K562 (cell line): ENCODE measurements at regions not wholly inside any gene's neighbourhood (a gene's known extent, or its start where the extent isn't known, plus 50 kb on each side); places are given as distances from the start of the nearest gene placed in this dataset.

Source experiments
- ATAC-seq: fragments of 200-7000 bp; cut with Tn5 transposase; 3 replicates; pipeline ENCODE4 v1.9.1; 2020; ENCODE audit warnings: moderate library complexity
- BruUV-seq: library from RNA; stranded (reverse); fragments of 400-500 nt; replicated peaks from 2 replicates; lab custom pipeline; 2021; lab: Mats Ljungman, UMichigan
- CTCF ChIA-PET: fragments of 300-600 bp; formaldehyde crosslinking; extraction: SDS; loops from one replicate; lab custom pipeline; 2021; ENCODE audit warnings: low intra/inter-chr PET ratio; lab: Yijun Ruan, JAX
- POLR2A ChIA-PET: fragments of 300-600, 350-650 bp; sonication (Branson Sonifier 250); formaldehyde crosslinking; extraction: SDS; loops from one replicate; lab custom pipeline; 2021; ENCODE audit warnings: antibody characterized with exemption, inconsistent platforms; lab: Yijun Ruan, JAX
- DNase-seq, 4 experiments: peaks; one replicate each; pipeline versions ENCODE4 v3.0.0 to v3.0.0-alpha.2; 2011 to 2018; ENCODE audit warnings: low spot score in 3 of 4, mixed read lengths in 3 of 4; ENCODE audit errors: extremely low read depth in 1 of 4
- FAIRE-seq: peaks from 2 replicates; lab custom pipeline; 2011; peaks lifted over from hg19 to GRCh38; lab: Jason Lieb, UNC
- H2AFZ ChIP-seq: 2 replicates; pipeline ENCODE4 v1.6.0; 2011; ENCODE audit warnings: low read depth, low read length, control low read depth, inconsistent platforms
- H3K27ac ChIP-seq: fragments of 200-600 bp; 3 replicates; pipeline ENCODE4 v1.8.0; 2011; ENCODE audit warnings: low read depth, mild to moderate bottlenecking, control low read depth, inconsistent platforms, low read length, moderate library complexity, mixed read lengths; ENCODE audit errors: extremely low read depth
- H3K27me3 ChIP-seq, 2 experiments: fragments of 300-600 bp in 1 of 2; 2 replicates in 1 of 2; 3 replicates in 1 of 2; pipeline versions ENCODE4 v1.6.0 to v1.8.0; 2011; ENCODE audit warnings: inconsistent platforms in 2 of 2, low read length in 2 of 2, mild to moderate bottlenecking in 1 of 2, mixed read lengths in 1 of 2, moderate library complexity in 1 of 2; ENCODE audit not compliant: control insufficient read depth in 2 of 2, insufficient read depth in 2 of 2
- H3K36me3 ChIP-seq: fragments of 300-600 bp; 3 replicates; pipeline ENCODE4 v1.8.0; 2011; ENCODE audit warnings: mild to moderate bottlenecking, low read length, inconsistent platforms; ENCODE audit not compliant: control insufficient read depth, insufficient read depth
- H3K4me1 ChIP-seq, 2 experiments: fragments of 200-600 bp in 1 of 2; replicated peaks in 1 of 2; 2 replicates in 1 of 2; 3 replicates in 1 of 2; pipeline versions ENCODE4 v1.5.1 to v1.8.0; 2011; ENCODE audit warnings: inconsistent platforms in 2 of 2, low read length in 2 of 2, mild to moderate bottlenecking in 1 of 2, mixed read lengths in 1 of 2, moderate library complexity in 1 of 2; ENCODE audit not compliant: control insufficient read depth in 2 of 2, insufficient read depth in 2 of 2
- H3K4me2 ChIP-seq: 2 replicates; pipeline ENCODE4 v1.6.1; 2011; ENCODE audit warnings: low read length, control low read depth, inconsistent platforms, mixed read lengths; ENCODE audit not compliant: insufficient read depth
- H3K4me3 ChIP-seq: fragments of 200-600 bp; sonication (generic), shearing (Covaris generic); 2 replicates; pipeline ENCODE4 v1.5.1; 2016; ENCODE audit warnings: control low read depth, inconsistent platforms
- H3K79me2 ChIP-seq: fragments of 200-600 bp; 3 replicates; pipeline ENCODE4 v1.8.0; 2011; ENCODE audit warnings: low read length, inconsistent platforms; ENCODE audit not compliant: control insufficient read depth, insufficient read depth
- H3K9ac ChIP-seq, 2 experiments: 2 replicates each; pipeline versions ENCODE4 v1.6.0 to v1.6.1; 2011; ENCODE audit warnings: low read depth in 2 of 2, low read length in 2 of 2, control low read depth in 1 of 2, inconsistent platforms in 1 of 2, mild to moderate bottlenecking in 1 of 2, mixed read lengths in 1 of 2; ENCODE audit not compliant: insufficient read depth in 1 of 2
- H3K9me1 ChIP-seq: one replicate; pipeline ENCODE4 v1.6.0; 2011; ENCODE audit warnings: inconsistent platforms, mild to moderate bottlenecking, low read length, moderate library complexity; ENCODE audit not compliant: control insufficient read depth, insufficient read depth
- H3K9me3 ChIP-seq: replicated peaks from 2 replicates; pipeline ENCODE4 v1.5.1; 2011; ENCODE audit warnings: low read depth, low read length, inconsistent platforms; ENCODE audit not compliant: control insufficient read depth, insufficient read depth
- H4K20me1 ChIP-seq: replicated peaks from 2 replicates; pipeline ENCODE4 v1.6.1; 2011; ENCODE audit warnings: low read length, inconsistent platforms, mixed read lengths; ENCODE audit not compliant: control insufficient read depth, insufficient read depth
- DIDO1 ChIP-seq: fragments of 450-650 bp; IDR thresholded peaks from 2 replicates; pipeline ENCODE4 v1.6.1; 2016; ENCODE audit warnings: low read depth, missing biosample characterization, missing genetic modification characterization
- FIP1L1 ChIP-seq: fragments of 200-400 bp; formaldehyde crosslinking; IDR thresholded peaks from 2 replicates; pipeline ENCODE4 v1.6.1; 2018; ENCODE audit warnings: mild to moderate bottlenecking, low read depth, low read length; ENCODE audit not compliant: poor library complexity, severe bottlenecking
- HMGN3 ChIP-seq: IDR thresholded peaks from 2 replicates; pipeline ENCODE4 v1.6.1; 2011; ENCODE audit warnings: borderline replicate concordance, low read depth, mild to moderate bottlenecking, mixed read lengths, low read length; ENCODE audit not compliant: insufficient read length; ENCODE audit errors: extremely low read depth
- MAFF ChIP-seq: IDR thresholded peaks from 2 replicates; pipeline ENCODE4 v1.6.1; 2012; ENCODE audit warnings: low read length, improper control_type of control experiment
- NFE2 ChIP-seq: IDR thresholded peaks from 2 replicates; pipeline ENCODE4 v1.6.1; 2014; ENCODE audit warnings: antibody characterized with exemption, low read depth
- NFIC ChIP-seq: fragments of 450-650 bp; IDR thresholded peaks from 2 replicates; pipeline ENCODE4 v1.6.1; 2017; ENCODE audit warnings: mild to moderate bottlenecking, inconsistent platforms
- NR2C1 ChIP-seq, 2 experiments: fragments of 450-650 bp; IDR thresholded peaks; 2 replicates each; pipeline ENCODE4 v1.6.1; 2017; ENCODE audit warnings: mild to moderate bottlenecking in 2 of 2, antibody characterized with exemption in 1 of 2, inconsistent platforms in 1 of 2, missing compliant biosample characterization in 1 of 2, missing genetic modification characterization in 1 of 2
- NR2C2 ChIP-seq, 2 experiments: fragments of 200-800 bp in 1 of 2; sonication (Bioruptor generic) in 1 of 2; sonication (generic) in 1 of 2; formaldehyde crosslinking in 1 of 2; IDR thresholded peaks; 2 replicates each; pipeline versions ENCODE4 v1.6.1 to v1.8.0; 2016 to 2022; ENCODE audit warnings: mild to moderate bottlenecking in 1 of 2, missing compliant biosample characterization in 1 of 2, missing genetic modification characterization in 1 of 2, missing genetic modification reagents in 1 of 2
- PCBP1 ChIP-seq: fragments of 200-400 bp; formaldehyde crosslinking; IDR thresholded peaks from 2 replicates; pipeline ENCODE4 v1.6.1; 2018; ENCODE audit warnings: mild to moderate bottlenecking, low read depth, low read length; ENCODE audit not compliant: poor library complexity, severe bottlenecking
- SMARCB1 ChIP-seq: IDR thresholded peaks from 2 replicates; pipeline ENCODE4 v1.6.1; 2011; ENCODE audit warnings: improper control_type of control experiment, low read depth; ENCODE audit not compliant: insufficient read length
- ZBTB17 ChIP-seq: fragments of 450-650 bp; formaldehyde crosslinking; IDR thresholded peaks from 2 replicates; pipeline ENCODE4 v1.4.0; 2020; ENCODE audit warnings: mild to moderate bottlenecking
- ZFX ChIP-seq: sonication (generic); formaldehyde crosslinking; IDR thresholded peaks from 2 replicates; pipeline ENCODE4 v1.8.0; 2022; ENCODE audit warnings: mild to moderate bottlenecking, missing genetic modification reagents, moderate library complexity
- ZNF263 ChIP-seq: sonication (generic); formaldehyde crosslinking; IDR thresholded peaks from 2 replicates; pipeline ENCODE4 v1.8.0; 2022; ENCODE audit warnings: mild to moderate bottlenecking, missing genetic modification reagents, borderline replicate concordance
- WGBS: fragments of 100-300 bp; shearing (Covaris generic); methylation state at CpG from one replicate; pipeline ENCODE4 v1.1.6; 2016; ENCODE audit warnings: low coverage, mixed read lengths; ENCODE audit not compliant: insufficient coverage; ENCODE audit errors: missing lambda C conversion rate; 5-methylcytosine and 5-hydroxymethylcytosine counted together
- in situ Hi-C: fragments of 300-500 bp; cut with MboI; formaldehyde crosslinking; loops from 4 replicates; pipeline ENCODE4 v1.15.0; 2018; ENCODE audit warnings: inconsistent platforms, mixed read lengths
- intact Hi-C: fragments of 100-400 bp; cut with micrococcal nuclease; formaldehyde crosslinking; loops from 2 replicates; pipeline ENCODE4 v1.14.2; 2022
- TF ChIP-seq, protein P1 (sequence below): sonication (generic); formaldehyde crosslinking; IDR thresholded peaks from 2 replicates; pipeline ENCODE4 v1.8.1; 2022; ENCODE audit warnings: missing genetic modification reagents
- TF ChIP-seq, protein P2 (sequence below): sonication (generic); formaldehyde crosslinking; IDR thresholded peaks from 2 replicates; pipeline ENCODE4 v1.8.0; 2022; ENCODE audit warnings: missing genetic modification reagents, mild to moderate bottlenecking, borderline replicate concordance
- TF ChIP-seq, protein P3 (sequence below): sonication (generic); formaldehyde crosslinking; IDR thresholded peaks from 2 replicates; pipeline ENCODE4 v1.9.0; 2022; ENCODE audit warnings: mild to moderate bottlenecking, missing genetic modification reagents

DNA sequence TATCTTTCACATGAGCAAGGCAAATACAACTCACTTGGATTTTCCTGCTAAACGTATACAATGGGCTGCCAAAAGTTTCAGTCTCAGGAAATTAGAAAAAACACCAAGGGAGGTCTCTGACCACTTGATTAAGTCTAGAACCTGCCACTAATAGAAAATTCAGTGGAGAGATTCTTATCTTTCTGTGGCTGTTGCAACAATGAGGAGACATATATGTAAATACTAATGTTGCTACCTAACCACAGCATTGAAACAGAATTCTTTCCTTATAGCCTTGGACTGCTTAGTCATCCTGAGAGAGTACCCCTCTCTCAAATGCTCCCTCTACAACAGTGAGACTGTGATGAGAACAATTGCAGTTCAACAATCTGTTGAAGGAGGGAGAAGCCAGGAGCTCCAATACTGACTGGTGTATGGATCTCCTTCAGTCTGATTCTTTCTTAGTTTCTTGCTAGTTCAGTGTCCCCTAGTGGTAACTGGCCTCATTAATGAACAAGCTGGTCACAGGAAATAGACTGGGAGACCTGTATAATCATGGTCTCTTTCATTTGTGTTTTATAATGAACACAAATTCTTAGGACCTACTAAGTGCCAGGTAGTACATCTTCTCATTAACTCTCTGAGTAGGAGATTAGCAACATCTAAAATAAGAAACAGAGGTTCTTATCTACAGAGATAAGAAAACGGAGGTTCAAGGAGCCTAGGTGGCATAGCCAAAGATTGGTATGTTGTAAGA, 164.5 kb downstream of the SLC38A4 start:
- CTCF ChIA-PET, result interaction anchor here (0.5 kb wide), 1 partner anchor 295 kb away, joined by 3 read pairs; no protein-coding TSS in a partner anchor
- Histone ChIP-seq H3K27ac (no peak overlapping the region; the same call in 2 of the 3 replicates), H3K36me3 (no peaks in the 10 kb centered on the region), H3K4me3 (no peak overlapping the region), H3K9me3 (no peaks in the 10 kb centered on the region), H3K4me1 (peaks cover 0 to 18% of the 10 kb centered on the region in 2 experiments; a peak in 3 of 5 replicates), H3K9me1 (no peaks in the 10 kb centered on the region), H2AFZ (peak overlapping the region; percentile 53), H3K9ac (no peak overlapping the region), H3K79me2 (no peaks in the 10 kb centered on the region), H3K27me3 (no peaks in the 10 kb centered on the region), H4K20me1 (no peaks in the 10 kb centered on the region), H3K4me2 (no peak overlapping the region)
- BruUV-seq, result no TSS peak
- WGBS, result 45% methylated on average over 2 of the region's 2 CpGs
- in situ Hi-C loops, result loop anchor here (10.0 kb wide), 1 partner anchor 306 kb away; no protein-coding TSS in a partner anchor
- FAIRE-seq (peak; percentile 88), ATAC-seq (peak; percentile 94), DNase-seq (peak in 2 of 4 experiments; percentile 40 to 67)
- intact Hi-C loops, result loop anchor here (1.0 to 10.0 kb wide), 5 partner anchors 136 to 508 kb away; no protein-coding TSS in a partner anchor
- POLR2A ChIA-PET, result interaction anchor here (0.7 to 1.5 kb wide), 6 partner anchors 9 to 304 kb away, joined by 3 to 5 read pairs (median 3); no protein-coding TSS in a partner anchor
- TF ChIP-seq PCBP1 (no peak), NFE2 (peak; percentile 50), NFIC (no peak), HMGN3 (no peak), NR2C2 (CRISPR knock-in tag; IDR thresholded peaks at IDR 0.05) (no peak), NR2C2 (tag; IDR thresholded peaks at IDR 0.05) (0 out of 2 replicates have a peak, but pooled peaks have one; percentile 20), ZNF263 (CRISPR knock-in tag) (no peak), ZFX (CRISPR knock-in tag) (no peak), DIDO1 (tag) (no peak), NR2C1 (IDR thresholded peaks at IDR 0.05) (no peak), NR2C1 (tag; IDR thresholded peaks at IDR 0.05) (no peak), ZBTB17 (CRISPR knock-in tag) (no peak), MAFF (no peak), SMARCB1 (no peak), FIP1L1 (no peak)
- TF ChIP-seq, protein P1, sequence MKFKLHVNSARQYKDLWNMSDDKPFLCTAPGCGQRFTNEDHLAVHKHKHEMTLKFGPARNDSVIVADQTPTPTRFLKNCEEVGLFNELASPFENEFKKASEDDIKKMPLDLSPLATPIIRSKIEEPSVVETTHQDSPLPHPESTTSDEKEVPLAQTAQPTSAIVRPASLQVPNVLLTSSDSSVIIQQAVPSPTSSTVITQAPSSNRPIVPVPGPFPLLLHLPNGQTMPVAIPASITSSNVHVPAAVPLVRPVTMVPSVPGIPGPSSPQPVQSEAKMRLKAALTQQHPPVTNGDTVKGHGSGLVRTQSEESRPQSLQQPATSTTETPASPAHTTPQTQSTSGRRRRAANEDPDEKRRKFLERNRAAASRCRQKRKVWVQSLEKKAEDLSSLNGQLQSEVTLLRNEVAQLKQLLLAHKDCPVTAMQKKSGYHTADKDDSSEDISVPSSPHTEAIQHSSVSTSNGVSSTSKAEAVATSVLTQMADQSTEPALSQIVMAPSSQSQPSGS (CRISPR knock-in tag), result no peak
- TF ChIP-seq, protein P2, sequence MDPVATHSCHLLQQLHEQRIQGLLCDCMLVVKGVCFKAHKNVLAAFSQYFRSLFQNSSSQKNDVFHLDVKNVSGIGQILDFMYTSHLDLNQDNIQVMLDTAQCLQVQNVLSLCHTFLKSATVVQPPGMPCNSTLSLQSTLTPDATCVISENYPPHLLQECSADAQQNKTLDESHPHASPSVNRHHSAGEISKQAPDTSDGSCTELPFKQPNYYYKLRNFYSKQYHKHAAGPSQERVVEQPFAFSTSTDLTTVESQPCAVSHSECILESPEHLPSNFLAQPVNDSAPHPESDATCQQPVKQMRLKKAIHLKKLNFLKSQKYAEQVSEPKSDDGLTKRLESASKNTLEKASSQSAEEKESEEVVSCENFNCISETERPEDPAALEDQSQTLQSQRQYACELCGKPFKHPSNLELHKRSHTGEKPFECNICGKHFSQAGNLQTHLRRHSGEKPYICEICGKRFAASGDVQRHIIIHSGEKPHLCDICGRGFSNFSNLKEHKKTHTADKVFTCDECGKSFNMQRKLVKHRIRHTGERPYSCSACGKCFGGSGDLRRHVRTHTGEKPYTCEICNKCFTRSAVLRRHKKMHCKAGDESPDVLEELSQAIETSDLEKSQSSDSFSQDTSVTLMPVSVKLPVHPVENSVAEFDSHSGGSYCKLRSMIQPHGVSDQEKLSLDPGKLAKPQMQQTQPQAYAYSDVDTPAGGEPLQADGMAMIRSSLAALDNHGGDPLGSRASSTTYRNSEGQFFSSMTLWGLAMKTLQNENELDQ, result no peak
- TF ChIP-seq, protein P3, sequence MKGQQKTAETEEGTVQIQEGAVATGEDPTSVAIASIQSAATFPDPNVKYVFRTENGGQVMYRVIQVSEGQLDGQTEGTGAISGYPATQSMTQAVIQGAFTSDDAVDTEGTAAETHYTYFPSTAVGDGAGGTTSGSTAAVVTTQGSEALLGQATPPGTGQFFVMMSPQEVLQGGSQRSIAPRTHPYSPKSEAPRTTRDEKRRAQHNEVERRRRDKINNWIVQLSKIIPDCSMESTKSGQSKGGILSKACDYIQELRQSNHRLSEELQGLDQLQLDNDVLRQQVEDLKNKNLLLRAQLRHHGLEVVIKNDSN (CRISPR knock-in tag), result no peak
